SW 1271 (cell line): ENCODE measurements at regions not wholly inside any gene's neighbourhood (a gene's known extent, or its start where the extent isn't known, plus 50 kb on each side); places are given as distances from the start of the nearest gene placed in this dataset.

Experiments
- DNase-seq, 2 experiments: peaks; one replicate each; lab custom pipeline; 2025; lab: John Stamatoyannopoulos, UW

DNA sequence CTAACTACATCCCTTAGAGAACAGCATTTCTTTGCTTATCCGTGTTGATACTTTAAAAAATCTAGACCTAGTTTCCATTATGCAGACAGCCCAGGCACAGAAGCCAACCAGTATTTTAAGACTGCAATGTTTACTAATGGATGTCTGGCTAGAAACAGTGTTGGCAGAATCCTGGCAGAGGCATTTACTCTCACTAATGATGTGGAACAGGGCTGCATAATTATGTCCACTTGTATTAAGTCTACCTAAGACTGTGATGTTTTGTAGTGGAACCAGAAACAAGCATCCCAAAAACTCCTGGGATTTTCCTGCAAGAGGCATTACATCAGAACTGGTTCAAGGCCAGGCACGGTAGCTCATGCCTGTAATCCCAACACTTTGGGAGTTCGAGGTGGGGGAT lies 50.2 kb upstream of the PICALM start:
- no peak for DNase-seq
